NCI-H2227 (cell line): ENCODE measurements at regions not wholly inside any gene's neighbourhood (a gene's known extent, or its start where the extent isn't known, plus 50 kb on each side); places are given as distances from the start of the nearest gene placed in this dataset.

ENCODE experiments used
- DNase-seq: peaks from one replicate; lab custom pipeline; 2025; ENCODE audit not compliant: unreplicated experiment; lab: John Stamatoyannopoulos, UW

DNA sequence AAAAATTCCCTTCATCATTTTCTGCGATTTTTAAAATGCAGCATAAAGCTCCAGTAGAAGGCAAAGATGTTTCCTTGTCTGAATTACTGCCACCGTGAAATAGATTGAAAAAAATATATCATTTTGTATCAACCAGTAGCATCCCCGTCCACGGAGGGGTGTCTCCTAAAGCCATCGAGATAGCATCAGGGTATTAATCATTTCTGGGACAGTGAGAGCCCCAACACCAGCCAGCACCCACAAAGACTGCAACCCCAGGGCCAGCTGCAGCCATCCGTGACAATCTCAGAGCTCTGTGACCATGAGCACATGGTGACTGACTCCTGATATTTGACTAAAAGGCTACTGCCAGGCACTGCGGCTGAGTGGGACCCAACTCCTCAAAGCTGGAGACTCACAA lies 64.1 kb upstream of the SIX3 start:
- DNase-seq, result no peak

GRCh38 chr2:44879269-44880124 lies 62.0 kb upstream of the SIX3 start:
- peak; percentile 12 for DNase-seq

DNA sequence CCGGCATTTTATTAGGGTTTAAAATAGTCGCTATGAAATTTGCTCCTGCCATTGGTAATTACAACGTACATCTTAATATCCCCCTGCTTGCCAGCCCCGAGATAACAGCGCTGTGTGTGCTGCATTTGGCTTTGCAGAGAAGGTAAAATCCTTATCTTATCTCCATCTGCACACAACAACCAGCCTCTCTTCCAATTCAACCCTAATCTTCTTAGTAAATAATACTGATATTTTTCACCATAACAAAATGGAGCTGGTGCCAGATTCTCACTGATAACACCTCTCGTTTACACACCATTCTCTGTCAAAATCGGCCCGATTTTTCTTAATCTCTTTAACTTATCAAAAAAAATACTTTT lies 61.4 kb upstream of the SIX3 start:
- DNase-seq, result no peak

DNA sequence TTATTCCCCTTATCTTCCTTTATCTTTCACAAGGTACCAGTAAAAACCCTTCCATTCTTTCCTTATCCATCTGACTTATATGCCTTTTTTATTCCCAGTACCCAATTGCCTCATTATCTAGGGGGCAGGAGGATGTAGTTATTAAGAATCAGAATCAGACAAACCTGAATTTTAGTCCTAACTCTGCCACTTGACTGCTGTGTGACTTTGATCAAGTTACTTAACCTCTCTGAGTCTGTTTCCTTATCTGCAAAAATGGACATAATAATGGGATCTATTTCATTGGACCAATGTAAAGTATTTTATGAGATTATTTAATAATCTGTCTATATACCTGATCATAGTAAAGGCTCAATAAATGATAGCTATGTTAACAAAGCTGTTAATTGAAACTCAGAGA lies 59.6 kb upstream of the SIX3 start:
- no peak for DNase-seq

GRCh38 chr2:44883356-44883755 lies 58.1 kb upstream of the SIX3 start:
- no peak for DNase-seq

DNA sequence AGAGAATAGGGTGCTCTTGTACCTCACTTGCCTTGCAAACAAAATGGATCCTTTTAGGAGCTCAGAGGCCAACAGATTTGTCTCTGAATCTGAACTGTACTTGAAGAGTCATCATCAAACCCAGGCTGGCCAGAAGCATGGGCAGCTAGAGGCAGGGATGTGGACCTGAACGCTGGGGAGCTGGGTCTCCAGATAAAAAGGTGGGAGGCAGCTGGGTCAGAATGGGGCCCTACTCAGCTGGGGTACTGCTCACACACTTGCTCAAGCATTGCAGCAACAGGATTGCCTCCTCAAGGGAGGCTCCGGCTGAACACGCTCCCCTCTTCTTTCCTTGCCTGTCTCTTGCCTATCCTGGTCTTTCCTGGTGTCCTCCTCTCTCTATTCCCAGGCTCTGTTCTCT lies 57.3 kb upstream of the SIX3 start:
- no peak for DNase-seq

DNA sequence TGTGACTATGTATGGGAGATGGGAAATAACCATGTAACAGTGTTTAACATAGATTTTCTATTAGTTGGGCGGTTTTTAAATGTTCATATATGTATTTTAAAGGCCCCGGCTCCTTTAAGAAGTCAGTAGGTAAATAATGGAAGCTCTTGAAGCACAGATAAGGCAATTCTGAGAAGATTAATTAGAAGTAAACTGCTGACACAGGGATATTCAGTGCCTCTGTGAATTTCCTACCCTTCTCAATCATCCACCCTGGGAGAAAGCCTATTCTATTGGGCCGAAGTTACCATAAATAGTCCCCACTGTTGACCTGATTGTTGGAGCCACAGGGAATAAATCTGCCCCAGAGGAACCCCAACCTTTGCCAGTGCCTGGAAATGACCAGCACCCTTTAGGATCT lies 56.8 kb upstream of the SIX3 start:
- no peak for DNase-seq

- DNase-seq, result peak; percentile 22
These were observed 55.1 kb upstream of the SIX3 start for GRCh38 chr2:44886414-44886813.

GRCh38 chr2:44889096-44889495 lies 52.4 kb upstream of the SIX3 start:
- no peak for DNase-seq
